ENCODE measurements at regions not wholly inside any gene's neighbourhood (a gene's known extent, or its start where the extent isn't known, plus 50 kb on each side); places are given as distances from the start of the nearest gene placed in this dataset.

DNA sequence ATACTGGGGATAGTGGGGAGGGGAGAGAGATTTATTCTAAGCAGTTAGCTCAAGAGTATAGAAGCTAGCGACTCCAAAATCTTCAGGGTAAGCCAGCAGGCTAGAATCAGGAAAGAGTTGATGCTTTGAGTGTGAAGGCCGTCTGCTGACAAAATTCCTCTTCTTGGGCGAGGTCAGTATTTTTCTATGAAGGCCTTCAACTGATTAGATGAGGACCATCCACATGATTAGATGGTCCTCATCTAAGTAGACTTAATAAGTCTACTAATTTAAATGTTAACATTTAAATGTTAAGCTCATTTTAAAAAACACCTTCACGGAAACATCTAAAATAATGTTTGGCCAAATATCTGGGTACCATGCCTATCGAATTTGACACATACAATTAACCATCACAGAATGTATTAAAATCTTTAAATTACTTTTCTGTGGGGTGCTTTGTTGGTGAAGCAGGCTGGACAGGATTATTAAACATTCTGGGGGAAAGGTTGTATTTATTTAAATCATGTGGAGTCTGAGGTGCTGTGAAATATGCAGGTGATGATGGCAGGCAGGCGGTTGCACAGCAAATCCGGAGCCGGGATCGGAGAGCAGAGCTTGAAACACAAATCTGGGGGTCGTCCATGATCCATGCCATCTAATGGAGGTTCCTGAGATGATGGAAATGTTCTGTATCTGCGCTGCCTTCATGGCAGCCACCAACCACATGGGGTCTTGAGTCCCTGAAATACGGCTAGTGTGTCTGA, 49.8 kb upstream of the ADORA2B start:
- no peak for DNase-seq (ENCODE audit: low read depth in 2 of 2)
